ENCODE measurements at regions not wholly inside any gene's neighbourhood (a gene's known extent, or its start where the extent isn't known, plus 50 kb on each side); places are given as distances from the start of the nearest gene placed in this dataset.

- no peak for FAIRE-seq
Measured at GRCh38 chr14:65225299-65226159, 123.2 kb upstream of the MAX start.

GRCh38 chr14:65226824-65227604 lies 124.7 kb upstream of the MAX start:
- no peak for FAIRE-seq

- no peak for FAIRE-seq
Measured at GRCh38 chr14:65228436-65228835, 126.1 kb upstream of the MAX start.

GRCh38 chr14:65228956-65229747 lies 126.8 kb upstream of the MAX start:
- FAIRE-seq, result no peak

GRCh38 chr14:65229748-65230728 lies 127.7 kb upstream of the MAX start:
- no peak for FAIRE-seq

GRCh38 chr14:65231286-65231980 lies 129.1 kb upstream of the MAX start:
- FAIRE-seq, result no peak

GRCh38 chr14:65234752-65235361 lies 132.5 kb upstream of the MAX start:
- no peak for FAIRE-seq

- FAIRE-seq, result no peak
Measured at GRCh38 chr14:65237023-65237814, 134.9 kb upstream of the MAX start.

GRCh38 chr14:65237941-65238340 lies 135.6 kb upstream of the MAX start:
- no peak for FAIRE-seq

- no peak for FAIRE-seq
Measured at GRCh38 chr14:65238456-65238855, 136.1 kb upstream of the MAX start.

- no peak for FAIRE-seq
Measured at GRCh38 chr14:65239143-65239937, 137.0 kb upstream of the MAX start.

GRCh38 chr14:65239938-65240296 lies 137.6 kb upstream of the MAX start:
- FAIRE-seq, result no peak

GRCh38 chr14:65241125-65241752 lies 138.9 kb upstream of the MAX start:
- no peak for FAIRE-seq

- FAIRE-seq, result no peak
Measured at GRCh38 chr14:65242732-65243134, 140.4 kb upstream of the MAX start.

GRCh38 chr14:65243766-65244442 lies 141.6 kb upstream of the MAX start:
- FAIRE-seq, result no peak

- no peak for FAIRE-seq
Measured at GRCh38 chr14:65249471-65250161, 147.3 kb upstream of the MAX start.

GRCh38 chr14:65250162-65250495 lies 147.8 kb upstream of the MAX start:
- no peak for FAIRE-seq

GRCh38 chr14:65251213-65251612 lies 148.9 kb upstream of the MAX start:
- FAIRE-seq, result no peak
